CD4-positive, alpha-beta T cell (primary cell): ENCODE measurements at regions not wholly inside any gene's neighbourhood (a gene's known extent, or its start where the extent isn't known, plus 50 kb on each side); places are given as distances from the start of the nearest gene placed in this dataset.
"Not testable (repeated sequence)": the region's sequence is repeated elsewhere in the genome, so short reads cannot be mapped to it uniquely, and the experiment has no call there.

Experiments used
- ATAC-seq: fragments of 200-7000 bp; cut with Tn5 transposase; one replicate; pipeline ENCODE4 v1.10.0; 2022; ENCODE audit warnings: mild to moderate bottlenecking; ENCODE audit not compliant: poor library complexity
- CTCF ChIA-PET: fragments of 350-600 bp; sonication (Branson Sonifier 250); formaldehyde crosslinking; loops from one replicate; lab custom pipeline; 2021; ENCODE audit warnings: antibody characterized with exemption, inconsistent platforms; lab: Charles Lee
- POLR2A ChIA-PET: fragments of 350-600 bp; sonication (Branson Sonifier 250); formaldehyde crosslinking; loops from one replicate; lab custom pipeline; 2021; ENCODE audit warnings: antibody characterized with exemption, inconsistent platforms; lab: Charles Lee
- DNase-seq, 14 experiments: peaks; one replicate each; pipeline ENCODE4 v3.0.0-alpha.2; 2013 to 2020; ENCODE audit warnings: mixed read lengths in 2 of 14
- H3K27ac ChIP-seq, 2 donors: one replicate each; pipeline versions ENCODE4 v1.5.1 to v1.7.0; 2013; ENCODE audit warnings: low read length in 2 of 2, low read depth in 1 of 2, mild to moderate bottlenecking in 1 of 2
- H3K27me3 ChIP-seq, 2 experiments: 1 replicate in 1 of 2; 2 replicates in 1 of 2; pipeline versions ENCODE4 v1.6.1 to v1.7.0; 2013; ENCODE audit warnings: low read length in 2 of 2, control low read depth in 1 of 2, mild to moderate bottlenecking in 1 of 2, moderate library complexity in 1 of 2; ENCODE audit not compliant: insufficient read depth in 2 of 2, control insufficient read depth in 1 of 2
- H3K36me3 ChIP-seq: one replicate; pipeline ENCODE4 v1.6.1; 2013; ENCODE audit warnings: low read length, control low read depth; ENCODE audit not compliant: insufficient read depth
- H3K4me1 ChIP-seq: one replicate; pipeline ENCODE4 v1.6.1; 2013; ENCODE audit warnings: low read length, control low read depth; ENCODE audit not compliant: insufficient read depth
- H3K4me3 ChIP-seq: one replicate; pipeline ENCODE4 v1.5.1; 2013; ENCODE audit warnings: mild to moderate bottlenecking, low read length, moderate library complexity
- H3K9me3 ChIP-seq, 2 experiments: 1 replicate in 1 of 2; 2 replicates in 1 of 2; pipeline versions ENCODE4 v1.6.1 to v1.7.0; 2013; ENCODE audit warnings: low read length in 2 of 2, mild to moderate bottlenecking in 2 of 2, control low read depth in 1 of 2, moderate library complexity in 1 of 2; ENCODE audit not compliant: control insufficient read depth in 1 of 2, insufficient read depth in 1 of 2
- H3K27ac Mint-ChIP-seq: one replicate; pipeline ENCODE4 v1.8.0; 2020; ENCODE audit warnings: mixed read lengths
- H3K27me3 Mint-ChIP-seq: one replicate; pipeline ENCODE4 v1.8.0; 2021; ENCODE audit warnings: mixed read lengths
- H3K36me3 Mint-ChIP-seq: one replicate; pipeline ENCODE4 v1.8.0; 2021; ENCODE audit warnings: low read depth, mixed read lengths
- H3K4me1 Mint-ChIP-seq: one replicate; pipeline ENCODE4 v1.8.0; 2021; ENCODE audit warnings: low read depth, mixed read lengths
- H3K4me3 Mint-ChIP-seq: one replicate; pipeline ENCODE4 v1.8.0; 2020; ENCODE audit warnings: mild to moderate bottlenecking, mixed read lengths
- H3K9me3 Mint-ChIP-seq: one replicate; pipeline ENCODE4 v1.8.0; 2020; ENCODE audit warnings: mixed read lengths
- intact Hi-C, 2 experiments: fragments of 100-400 bp; cut with DNase I in 1 of 2; cut with micrococcal nuclease in 1 of 2; formaldehyde crosslinking; loops; one replicate each; pipeline versions ENCODE4 v1.15.1 to v1.9.0; 2023 to 2025; cut with DNase I, micrococcal nuclease
- TF ChIP-seq, protein P1 (sequence below): fragments of 200-600 bp; IDR thresholded peaks from one replicate; pipeline ENCODE4 v1.8.0; 2022; ENCODE audit warnings: antibody characterized with exemption, mild to moderate bottlenecking

DNA sequence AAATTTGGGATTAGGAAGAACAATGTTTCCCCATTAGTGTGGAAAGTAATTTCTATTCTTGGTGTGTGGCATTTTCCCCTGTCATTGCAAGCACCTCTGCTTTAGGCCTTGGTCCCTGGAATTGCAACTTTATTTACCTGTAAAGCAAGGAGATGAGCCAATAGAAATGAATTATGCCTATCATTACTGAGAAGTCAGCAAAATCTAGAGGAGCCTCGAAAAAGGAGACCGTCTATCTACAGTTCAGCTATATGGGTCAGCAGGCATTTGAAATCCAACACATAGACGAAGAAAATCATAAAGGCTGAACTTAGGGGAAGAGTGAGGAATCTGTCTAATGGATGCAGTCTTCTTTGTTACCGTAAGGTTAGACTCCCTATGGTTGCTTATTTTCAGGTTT lies 161.1 kb downstream of the CCDC71L start:
- Histone ChIP-seq H3K27ac (no peak overlapping the region), H3K9me3 (no peaks in the 10 kb centered on the region), H3K4me1 (no peaks in the 10 kb centered on the region), H3K4me3 (no peak overlapping the region), H3K36me3 (no peaks in the 10 kb centered on the region), H3K27me3 (peaks cover 0 to 3% of the 10 kb centered on the region in 2 experiments)
- ChIA-PET CTCF (no interaction called here), POLR2A (no interaction called here)
- DNase-seq (no peak), ATAC-seq (no peak)
- TF ChIP-seq, protein P1, sequence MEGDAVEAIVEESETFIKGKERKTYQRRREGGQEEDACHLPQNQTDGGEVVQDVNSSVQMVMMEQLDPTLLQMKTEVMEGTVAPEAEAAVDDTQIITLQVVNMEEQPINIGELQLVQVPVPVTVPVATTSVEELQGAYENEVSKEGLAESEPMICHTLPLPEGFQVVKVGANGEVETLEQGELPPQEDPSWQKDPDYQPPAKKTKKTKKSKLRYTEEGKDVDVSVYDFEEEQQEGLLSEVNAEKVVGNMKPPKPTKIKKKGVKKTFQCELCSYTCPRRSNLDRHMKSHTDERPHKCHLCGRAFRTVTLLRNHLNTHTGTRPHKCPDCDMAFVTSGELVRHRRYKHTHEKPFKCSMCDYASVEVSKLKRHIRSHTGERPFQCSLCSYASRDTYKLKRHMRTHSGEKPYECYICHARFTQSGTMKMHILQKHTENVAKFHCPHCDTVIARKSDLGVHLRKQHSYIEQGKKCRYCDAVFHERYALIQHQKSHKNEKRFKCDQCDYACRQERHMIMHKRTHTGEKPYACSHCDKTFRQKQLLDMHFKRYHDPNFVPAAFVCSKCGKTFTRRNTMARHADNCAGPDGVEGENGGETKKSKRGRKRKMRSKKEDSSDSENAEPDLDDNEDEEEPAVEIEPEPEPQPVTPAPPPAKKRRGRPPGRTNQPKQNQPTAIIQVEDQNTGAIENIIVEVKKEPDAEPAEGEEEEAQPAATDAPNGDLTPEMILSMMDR: no peak
- Mint-ChIP-seq H3K9me3 (no peaks in the 10 kb centered on the region), H3K4me3 (no peak overlapping the region), H3K27ac (no peak overlapping the region), H3K4me1 (no peaks in the 10 kb centered on the region), H3K27me3 (peaks cover 6% of the 10 kb centered on the region), H3K36me3 (no peaks in the 10 kb centered on the region)
- intact Hi-C loops: no loop called here

DNA sequence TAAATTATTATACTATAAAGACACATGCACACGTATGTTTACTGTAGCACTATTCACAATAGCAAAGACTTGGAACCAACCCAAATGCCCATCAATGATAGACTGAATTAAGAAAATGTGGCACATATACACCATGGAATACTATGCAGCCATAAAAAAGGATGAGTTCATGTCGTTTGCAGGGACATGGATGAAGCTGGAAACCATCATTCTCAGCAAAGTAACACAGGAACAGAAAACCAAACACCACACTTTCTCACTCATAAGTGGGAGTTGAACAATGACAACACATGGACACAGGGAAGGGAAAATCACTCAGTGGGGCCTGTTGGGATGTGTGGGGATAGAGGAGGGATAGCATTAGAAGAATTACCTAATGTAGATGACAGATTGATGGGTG lies 163.0 kb downstream of the CCDC71L start:
- H3K9me3 ChIP-seq, POLR2A ChIA-PET, H3K4me1 Mint-ChIP-seq, ATAC-seq, intact Hi-C loops, H3K4me3 Mint-ChIP-seq, H3K9me3 Mint-ChIP-seq, H3K36me3 ChIP-seq, H3K27ac ChIP-seq, H3K27me3 ChIP-seq, H3K27ac Mint-ChIP-seq, DNase-seq, H3K36me3 Mint-ChIP-seq, H3K4me1 ChIP-seq, H3K4me3 ChIP-seq: not testable (repeated sequence)
- H3K27me3 Mint-ChIP-seq: peaks cover 16% of the 10 kb centered on the region
- CTCF ChIA-PET: interaction anchor here (0.6 to 1.6 kb wide), 2 partner anchors 8 to 16 kb away, joined by 3 read pairs; no protein-coding TSS in a partner anchor

DNA sequence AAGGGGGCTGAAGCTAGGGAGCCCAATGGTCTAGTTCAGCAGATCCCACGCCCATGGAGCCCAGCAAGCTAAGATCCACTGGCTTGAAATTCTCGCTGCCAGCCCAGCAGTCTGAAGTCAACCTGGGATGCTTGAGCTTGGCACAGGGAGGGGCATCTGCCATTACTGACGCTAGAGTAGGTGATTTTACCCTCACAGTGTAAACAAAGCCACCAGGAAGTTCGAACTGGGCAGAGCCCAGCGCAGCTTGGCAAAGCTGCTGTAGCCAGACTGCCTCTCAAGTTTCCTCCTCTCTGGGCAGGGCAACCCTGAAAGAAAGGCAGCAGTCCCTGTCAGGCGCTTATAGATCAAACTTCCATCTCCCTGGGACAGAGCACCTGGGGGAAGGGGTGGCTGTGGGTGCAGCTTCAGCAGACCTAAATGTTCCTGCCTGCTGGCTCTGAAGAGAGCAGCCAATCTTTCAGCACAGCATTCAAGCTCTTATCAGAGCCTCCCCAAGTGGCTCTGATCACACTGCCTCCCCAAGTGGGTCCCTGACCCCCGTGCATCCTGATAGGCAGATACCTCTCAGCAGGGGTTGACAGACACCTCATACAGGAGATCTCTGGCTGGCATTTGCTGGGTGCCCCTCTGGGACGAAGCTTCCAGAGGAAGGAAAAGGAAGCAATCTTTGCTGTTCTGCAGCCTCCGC lies 167.8 kb downstream of the CCDC71L start:
- no peaks in the 10 kb centered on the region for H3K9me3 Mint-ChIP-seq
- TF ChIP-seq, protein P1: no peak
- H3K27ac Mint-ChIP-seq: no peak overlapping the region
- Histone ChIP-seq H3K27me3 (no peaks in the 10 kb centered on the region), H3K27ac (no peak overlapping the region), H3K4me1 (no peaks in the 10 kb centered on the region), H3K36me3 (no peaks in the 10 kb centered on the region), H3K4me3 (no peak overlapping the region), H3K9me3 (no peaks in the 10 kb centered on the region)
- no peaks in the 10 kb centered on the region for H3K4me1 Mint-ChIP-seq
- POLR2A ChIA-PET: no interaction called here
- no peak overlapping the region for H3K4me3 Mint-ChIP-seq
- intact Hi-C loops: no loop called here
- no peaks in the 10 kb centered on the region for H3K36me3 Mint-ChIP-seq
- no peak for ATAC-seq
- CTCF ChIA-PET: interaction anchor here (0.6 kb wide), 1 partner anchor 15 kb away, joined by 3 read pairs; no protein-coding TSS in a partner anchor
- H3K27me3 Mint-ChIP-seq: peaks cover 39% of the 10 kb centered on the region
- no peak for DNase-seq

DNA sequence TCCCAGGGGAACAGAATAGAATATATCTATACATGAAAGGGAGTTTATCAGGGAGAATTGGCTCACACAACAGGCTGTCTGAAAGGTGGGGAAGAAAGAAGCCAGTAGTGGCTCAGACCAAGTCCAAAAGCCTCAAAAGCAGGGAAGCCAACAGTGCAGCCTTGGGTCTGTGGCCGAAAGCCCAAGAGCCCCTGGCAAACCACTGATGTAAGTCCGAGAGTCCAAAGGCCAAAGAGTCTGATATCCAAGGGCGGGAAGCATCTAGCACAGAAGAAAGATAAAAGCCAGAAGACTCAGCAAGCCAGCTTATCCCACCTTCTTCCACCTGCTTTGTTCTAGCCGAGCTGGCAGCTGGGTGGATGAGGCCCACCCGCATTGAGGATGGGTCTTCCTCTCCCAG lies 172.5 kb downstream of the CCDC71L start:
- no peaks in the 10 kb centered on the region for H3K36me3 Mint-ChIP-seq
- Histone ChIP-seq H3K27ac (no peak overlapping the region), H3K36me3 (no peaks in the 10 kb centered on the region), H3K9me3 (no peaks in the 10 kb centered on the region), H3K4me3 (no peak overlapping the region), H3K4me1 (no peaks in the 10 kb centered on the region), H3K27me3 (no peaks in the 10 kb centered on the region)
- intact Hi-C loops: no loop called here
- ChIA-PET POLR2A (no interaction called here), CTCF (no interaction called here)
- no peaks in the 10 kb centered on the region for H3K9me3 Mint-ChIP-seq
- H3K27me3 Mint-ChIP-seq: peaks cover 37% of the 10 kb centered on the region
- no peaks in the 10 kb centered on the region for H3K4me1 Mint-ChIP-seq
- TF ChIP-seq, protein P1: no peak
- no peak overlapping the region for H3K4me3 Mint-ChIP-seq
- DNase-seq: no peak
- no peak overlapping the region for H3K27ac Mint-ChIP-seq
- ATAC-seq: no peak
